H1 (cell line): ENCODE measurements at regions not wholly inside any gene's neighbourhood (a gene's known extent, or its start where the extent isn't known, plus 50 kb on each side); places are given as distances from the start of the nearest gene placed in this dataset.

Experiments used
- CTBP2 ChIP-seq: IDR thresholded peaks from 2 replicates; pipeline ENCODE4 v1.7.0; 2011; ENCODE audit warnings: borderline replicate concordance, mild to moderate bottlenecking, moderate library complexity, mixed read lengths, low read length; ENCODE audit not compliant: insufficient read depth, insufficient read length
- NRF1 ChIP-seq: IDR thresholded peaks from 2 replicates; pipeline ENCODE4 v1.6.1; 2011; ENCODE audit warnings: mild to moderate bottlenecking, low read depth, low read length, improper control_type of control experiment
- PHF8 ChIP-seq: fragments of 200-600 bp; sonication (generic); conservative IDR thresholded peaks from 2 replicates; pipeline ENCODE4 v1.7.1; 2012; ENCODE audit warnings: low read depth, mild to moderate bottlenecking, inconsistent platforms, low read length, moderate library complexity
- RNF2 ChIP-seq: fragments of 200-900, 300-1000 bp; sonication (generic); IDR thresholded peaks from 2 replicates; pipeline ENCODE4 v1.7.1; 2016; ENCODE audit warnings: borderline replicate concordance, low read depth, mild to moderate bottlenecking, antibody characterized with exemption, low read length; ENCODE audit not compliant: poor library complexity, severe bottlenecking; ENCODE audit errors: missing control alignments

- TF ChIP-seq RNF2: no peak
- TF ChIP-seq PHF8: no peak
- TF ChIP-seq NRF1: no peak
- TF ChIP-seq CTBP2: no peak
Measured at GRCh38 chr3:13222131-13222530, 148.9 kb upstream of the IQSEC1 start (continued).
